Vagina (tissue), 2 donors: ENCODE measurements at regions not wholly inside any gene's neighbourhood (a gene's known extent, or its start where the extent isn't known, plus 50 kb on each side); places are given as distances from the start of the nearest gene placed in this dataset.
"Not testable (repeated sequence)": the region's sequence is repeated elsewhere in the genome, so short reads cannot be mapped to it uniquely, and the experiment has no call there.

Experiments used
- DNase-seq, 2 donors: peaks; one replicate each; pipeline ENCODE4 v3.0.0-alpha.2; 2017; ENCODE audit errors: extremely low spot score in 2 of 2
- H3K27ac ChIP-seq: fragments of 200-600 bp; sonication (generic); one replicate; pipeline ENCODE4 v1.5.1; 2019
- H3K27me3 ChIP-seq: fragments of 200-600 bp; sonication (generic); one replicate; pipeline ENCODE4 v1.5.1; 2019
- H3K36me3 ChIP-seq, 2 donors: fragments of 200-600 bp; sonication (generic); one replicate each; pipeline ENCODE4 v1.5.1; 2017 to 2019
- H3K4me1 ChIP-seq: fragments of 200-600 bp; sonication (generic); one replicate; pipeline ENCODE4 v1.5.1; 2019
- H3K4me3 ChIP-seq, 2 donors: fragments of 200-600 bp; sonication (generic); 1 replicate in 1 of 2; 2 replicates in 1 of 2; pipeline ENCODE4 v1.5.1; 2016 to 2019
- H3K9me3 ChIP-seq: fragments of 200-600 bp; sonication (generic); one replicate; pipeline ENCODE4 v1.5.1; 2019
- CTCF ChIP-seq, 3 experiments: fragments of 450-650 bp in 2 of 3; fragments of 200-600 bp in 1 of 3; sonication (generic) in 1 of 3; IDR thresholded peaks; one replicate each; pipeline ENCODE4 v1.5.1; 2017 to 2019; ENCODE audit warnings: antibody characterized with exemption in 3 of 3, mild to moderate bottlenecking in 2 of 3, moderate library complexity in 2 of 3
- POLR2A ChIP-seq, 2 donors: fragments of 450-650 bp; IDR thresholded peaks; one replicate each; pipeline ENCODE4 v1.6.1; 2017; ENCODE audit warnings: antibody characterized with exemption in 2 of 2, mild to moderate bottlenecking in 2 of 2, moderate library complexity in 2 of 2
- POLR2AphosphoS5 ChIP-seq, 2 donors: sonication (generic); formaldehyde crosslinking; IDR thresholded peaks; one replicate each; pipeline ENCODE4 v1.9.0; 2017; ENCODE audit warnings: antibody characterized with exemption in 2 of 2, mild to moderate bottlenecking in 2 of 2, low read depth in 1 of 2; ENCODE audit not compliant: insufficient read depth in 1 of 2
- intact Hi-C: fragments of 100-400 bp; cut with DNase I; formaldehyde crosslinking; loops from one replicate; pipeline ENCODE4 v1.15.1; 2023

DNA sequence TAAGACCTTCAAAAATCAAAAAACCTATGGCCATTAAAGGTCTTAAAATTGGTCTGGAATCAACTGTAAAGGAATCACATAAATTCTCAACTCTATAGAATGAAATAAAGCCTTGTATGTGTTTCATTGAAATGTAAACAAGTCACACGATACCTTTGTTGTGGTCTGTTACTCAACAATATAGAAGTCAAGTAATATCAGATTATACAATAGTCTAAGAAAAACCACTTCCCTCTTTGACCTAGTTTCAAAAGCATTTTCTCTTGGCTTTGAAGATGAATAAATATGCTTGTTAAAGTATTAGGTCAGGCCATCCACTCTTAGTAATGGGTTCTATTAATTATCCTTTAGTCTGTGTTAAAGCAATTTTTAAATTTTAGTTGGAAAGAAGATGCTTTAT lies 79.8 kb upstream of the DIO2 start:
- Histone ChIP-seq H3K36me3 (no peaks in the 10 kb centered on the region), H3K27ac (no peak overlapping the region), H3K9me3 (no peaks in the 10 kb centered on the region), H3K4me1 (no peaks in the 10 kb centered on the region), H3K4me3 (no peak overlapping the region), H3K27me3 (no peaks in the 10 kb centered on the region)
- DNase-seq, result no peak
- intact Hi-C loops, result no loop called here
- no peak for TF ChIP-seq CTCF (IDR thresholded peaks at IDR 0.05)
- peak in 1 of 2 donors; percentile 52 for TF ChIP-seq POLR2AphosphoS5 (IDR thresholded peaks at IDR 0.05; ENCODE audit: insufficient read depth in 1 of 2, low read depth in 1 of 2)
- TF ChIP-seq POLR2A (IDR thresholded peaks at IDR 0.05), result no peak

- H3K36me3 ChIP-seq, H3K4me1 ChIP-seq, H3K4me3 ChIP-seq, DNase-seq, H3K27ac ChIP-seq, H3K9me3 ChIP-seq, H3K27me3 ChIP-seq, intact Hi-C loops: not testable (repeated sequence)
Observed at GRCh38 chr14:80286744-80287143, 75.4 kb upstream of the DIO2 start.

- H3K27ac ChIP-seq, result no peak overlapping the region
- H3K9me3 ChIP-seq, result no peaks in the 10 kb centered on the region
- H3K36me3 ChIP-seq, result no peaks in the 10 kb centered on the region
- TF ChIP-seq POLR2A (IDR thresholded peaks at IDR 0.05), result no peak
- TF ChIP-seq CTCF (IDR thresholded peaks at IDR 0.05), result no peak
- no peak for TF ChIP-seq POLR2AphosphoS5 (IDR thresholded peaks at IDR 0.05; ENCODE audit: insufficient read depth in 1 of 2, low read depth in 1 of 2)
- H3K4me3 ChIP-seq, result no peak overlapping the region
- no peak for DNase-seq
- H3K27me3 ChIP-seq, result no peaks in the 10 kb centered on the region
- intact Hi-C loops, result no loop called here
- H3K4me1 ChIP-seq, result peaks cover 6% of the 10 kb centered on the region
Observed at GRCh38 chr14:80278293-80279023, 67.2 kb upstream of the DIO2 start.

- Histone ChIP-seq H3K9me3 (no peaks in the 10 kb centered on the region), H3K27ac (no peak overlapping the region), H3K4me3 (no peak overlapping the region), H3K4me1 (peaks cover 6% of the 10 kb centered on the region), H3K27me3 (no peaks in the 10 kb centered on the region), H3K36me3 (no peaks in the 10 kb centered on the region)
- no peak for DNase-seq
- intact Hi-C loops, result no loop called here
- no peak for TF ChIP-seq POLR2A (IDR thresholded peaks at IDR 0.05)
- no peak for TF ChIP-seq POLR2AphosphoS5 (IDR thresholded peaks at IDR 0.05; ENCODE audit: insufficient read depth in 1 of 2, low read depth in 1 of 2)
- TF ChIP-seq CTCF (IDR thresholded peaks at IDR 0.05), result no peak
Observed at GRCh38 chr14:80275208-80275850, 64.0 kb upstream of the DIO2 start.

GRCh38 chr14:80274310-80274709 lies 63.0 kb upstream of the DIO2 start:
- H3K36me3 ChIP-seq, H3K4me3 ChIP-seq, H3K27me3 ChIP-seq, DNase-seq, intact Hi-C loops, H3K27ac ChIP-seq, H3K9me3 ChIP-seq: not testable (repeated sequence)
- H3K4me1 ChIP-seq, result peaks cover 15% of the 10 kb centered on the region

GRCh38 chr14:80271389-80271788 lies 60.1 kb upstream of the DIO2 start:
- no peak for DNase-seq
- no peak for TF ChIP-seq POLR2AphosphoS5 (IDR thresholded peaks at IDR 0.05; ENCODE audit: insufficient read depth in 1 of 2, low read depth in 1 of 2)
- intact Hi-C loops, result no loop called here
- Histone ChIP-seq H3K9me3 (no peaks in the 10 kb centered on the region), H3K27ac (no peak overlapping the region), H3K4me1 (peaks cover 27% of the 10 kb centered on the region), H3K27me3 (no peaks in the 10 kb centered on the region), H3K36me3 (no peaks in the 10 kb centered on the region), H3K4me3 (no peak overlapping the region)
